ENCODE measurements at regions not wholly inside any gene's neighbourhood (a gene's known extent, or its start where the extent isn't known, plus 50 kb on each side); places are given as distances from the start of the nearest gene placed in this dataset.

- H4K20me1 ChIP-seq (ENCODE audit: insufficient read depth, low read length): no peaks in the 10 kb centered on the region
- H3K4me2 ChIP-seq (ENCODE audit: insufficient read depth, low read length): no peak overlapping the region
- H3K9me3 ChIP-seq (ENCODE audit: low read depth, low read length): no peaks in the 10 kb centered on the region
- H3K79me2 ChIP-seq (ENCODE audit: insufficient read depth, low read length): no peaks in the 10 kb centered on the region
- no peaks in the 10 kb centered on the region for H3K4me1 ChIP-seq (ENCODE audit: insufficient read depth, low read length)
- no peaks in the 10 kb centered on the region for H3K27me3 ChIP-seq (ENCODE audit: insufficient read depth, low read length)
- no peak overlapping the region for H2AFZ ChIP-seq (ENCODE audit: low read length)
- no peak overlapping the region for H3K27ac ChIP-seq (ENCODE audit: low read depth, low read length)
- no peak overlapping the region for H3K4me3 ChIP-seq (ENCODE audit: insufficient read depth, low read length)
- H3K36me3 ChIP-seq (ENCODE audit: insufficient read depth, low read length): no peaks in the 10 kb centered on the region
- DNase-seq (ENCODE audit: insufficient read length, low spot score, missing footprints): peak; percentile 14
- no peak for TF ChIP-seq CTCF (IDR thresholded peaks at IDR 0.05; ENCODE audit: extremely low read depth, low read depth, low read length)
Observed at GRCh38 chr20:18943542-18943941, 130.0 kb downstream of the SCP2D1 start.

- Histone ChIP-seq H3K79me2 (ENCODE audit: insufficient read depth, low read length) (no peaks in the 10 kb centered on the region), H4K20me1 (ENCODE audit: insufficient read depth, low read length) (no peaks in the 10 kb centered on the region), H2AFZ (ENCODE audit: low read length) (no peak overlapping the region), H3K4me2 (ENCODE audit: insufficient read depth, low read length) (no peak overlapping the region), H3K4me1 (ENCODE audit: insufficient read depth, low read length) (no peaks in the 10 kb centered on the region), H3K36me3 (ENCODE audit: insufficient read depth, low read length) (no peaks in the 10 kb centered on the region), H3K27me3 (ENCODE audit: insufficient read depth, low read length) (no peaks in the 10 kb centered on the region), H3K27ac (ENCODE audit: low read depth, low read length) (no peak overlapping the region), H3K4me3 (ENCODE audit: insufficient read depth, low read length) (no peak overlapping the region), H3K9me3 (ENCODE audit: low read depth, low read length) (no peaks in the 10 kb centered on the region)
- no peak for TF ChIP-seq CTCF (IDR thresholded peaks at IDR 0.05; ENCODE audit: extremely low read depth, low read depth, low read length)
- DNase-seq (ENCODE audit: insufficient read length, low spot score, missing footprints): no peak
Observed at GRCh38 chr20:18956890-18957289, 143.3 kb downstream of the SCP2D1 start.

GRCh38 chr20:18957328-18957727 is 143.7 kb downstream of the SCP2D1 start:
- Histone ChIP-seq H3K27ac (ENCODE audit: low read depth, low read length) (no peak overlapping the region), H2AFZ (ENCODE audit: low read length) (no peak overlapping the region), H3K4me1 (ENCODE audit: insufficient read depth, low read length) (no peaks in the 10 kb centered on the region), H3K27me3 (ENCODE audit: insufficient read depth, low read length) (no peaks in the 10 kb centered on the region), H3K36me3 (ENCODE audit: insufficient read depth, low read length) (no peaks in the 10 kb centered on the region), H3K9me3 (ENCODE audit: low read depth, low read length) (no peaks in the 10 kb centered on the region), H3K79me2 (ENCODE audit: insufficient read depth, low read length) (no peaks in the 10 kb centered on the region), H4K20me1 (ENCODE audit: insufficient read depth, low read length) (no peaks in the 10 kb centered on the region), H3K4me2 (ENCODE audit: insufficient read depth, low read length) (no peak overlapping the region), H3K4me3 (ENCODE audit: insufficient read depth, low read length) (no peak overlapping the region)
- DNase-seq (ENCODE audit: insufficient read length, low spot score, missing footprints): no peak
- no peak for TF ChIP-seq CTCF (IDR thresholded peaks at IDR 0.05; ENCODE audit: extremely low read depth, low read depth, low read length)

GRCh38 chr20:18971121-18971520 is 157.5 kb downstream of the SCP2D1 start:
- H3K4me3 ChIP-seq (ENCODE audit: insufficient read depth, low read length): no peak overlapping the region

More at GRCh38 chr20:18971121-18971520, 157.5 kb downstream of the SCP2D1 start:
- H4K20me1 ChIP-seq (ENCODE audit: insufficient read depth, low read length): no peaks in the 10 kb centered on the region
- no peak overlapping the region for H2AFZ ChIP-seq (ENCODE audit: low read length)
- no peak overlapping the region for H3K4me2 ChIP-seq (ENCODE audit: insufficient read depth, low read length)
- no peaks in the 10 kb centered on the region for H3K36me3 ChIP-seq (ENCODE audit: insufficient read depth, low read length)
- no peak overlapping the region for H3K27ac ChIP-seq (ENCODE audit: low read depth, low read length)
- TF ChIP-seq CTCF (IDR thresholded peaks at IDR 0.05; ENCODE audit: extremely low read depth, low read depth, low read length): no peak
- no peak for DNase-seq (ENCODE audit: insufficient read length, low spot score, missing footprints)
- no peaks in the 10 kb centered on the region for H3K79me2 ChIP-seq (ENCODE audit: insufficient read depth, low read length)
- H3K4me1 ChIP-seq (ENCODE audit: insufficient read depth, low read length): no peaks in the 10 kb centered on the region
- no peaks in the 10 kb centered on the region for H3K9me3 ChIP-seq (ENCODE audit: low read depth, low read length)
- H3K27me3 ChIP-seq (ENCODE audit: insufficient read depth, low read length): no peaks in the 10 kb centered on the region
